HG03457 (cell line): ENCODE measurements at regions not wholly inside any gene's neighbourhood (a gene's known extent, or its start where the extent isn't known, plus 50 kb on each side); places are given as distances from the start of the nearest gene placed in this dataset.
"Not testable (repeated sequence)": the region's sequence is repeated elsewhere in the genome, so short reads cannot be mapped to it uniquely, and the experiment has no call there.

ENCODE experiments used
- ATAC-seq: cut with Tn5 transposase; IDR thresholded peaks from one replicate; pipeline ENCODE4 v1.9.1; 2021; ENCODE audit warnings: moderate number of reproducible peaks; ENCODE audit not compliant: unreplicated experiment

DNA sequence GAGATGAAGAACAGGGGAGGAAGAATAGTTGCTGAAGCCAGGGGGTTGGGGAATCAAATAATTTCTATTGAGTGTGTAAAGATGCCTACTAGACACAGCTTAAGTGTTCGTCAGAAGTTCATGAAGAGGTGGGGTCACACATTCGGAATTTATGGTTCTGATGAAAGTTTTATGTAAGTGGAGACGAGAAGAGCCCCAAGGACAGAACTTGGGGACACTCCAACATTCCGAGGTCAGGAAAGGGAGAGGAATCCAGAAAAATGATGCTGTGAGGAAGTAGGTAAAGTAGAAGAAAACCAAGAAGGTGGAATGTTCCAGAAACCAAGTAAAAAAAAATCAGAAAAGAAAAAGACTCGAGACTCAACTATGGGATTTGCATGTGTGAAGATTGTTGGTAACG is 272.5 kb downstream of the SIPA1L2 start:
- no peak for ATAC-seq

DNA sequence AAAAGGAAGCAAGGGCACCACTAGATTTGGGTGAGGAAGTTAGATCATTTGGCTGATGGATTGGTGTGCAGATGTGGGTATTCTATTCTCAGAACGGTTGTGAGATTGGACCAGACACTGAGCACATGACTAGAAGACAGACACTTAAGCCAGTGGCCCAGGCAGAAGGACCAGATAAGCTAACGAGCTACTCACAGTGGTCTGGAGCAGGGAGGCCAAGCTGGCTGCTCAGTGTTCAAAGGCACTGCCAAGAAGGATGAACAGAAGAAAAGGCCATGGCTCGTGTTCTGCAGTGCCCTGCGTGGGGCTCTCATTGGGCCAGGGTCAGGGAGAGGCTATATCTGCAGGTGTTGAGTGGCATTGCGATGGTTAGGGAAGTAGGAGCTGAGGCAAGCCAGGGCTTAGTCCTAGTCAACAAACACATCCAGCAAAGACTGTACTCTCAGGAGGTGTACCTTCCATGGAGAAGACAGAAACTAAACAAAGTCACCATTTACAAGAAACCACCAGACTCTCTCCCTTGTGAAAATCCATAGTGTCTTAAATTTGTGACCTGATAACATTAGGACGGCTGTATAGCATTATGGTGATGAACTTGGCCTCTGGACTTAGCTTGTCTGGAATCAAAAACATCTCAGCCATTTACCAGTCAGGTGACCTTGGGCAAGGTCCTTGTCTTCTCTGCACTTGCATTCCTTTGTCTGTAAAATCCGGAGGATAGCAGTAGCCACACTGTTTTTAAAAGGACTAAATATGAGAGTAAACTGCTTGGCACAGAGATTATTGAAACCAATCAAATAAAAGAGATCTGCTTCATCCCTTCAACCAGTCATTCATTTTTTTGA is 274.5 kb downstream of the SIPA1L2 start:
- ATAC-seq, result no peak

DNA sequence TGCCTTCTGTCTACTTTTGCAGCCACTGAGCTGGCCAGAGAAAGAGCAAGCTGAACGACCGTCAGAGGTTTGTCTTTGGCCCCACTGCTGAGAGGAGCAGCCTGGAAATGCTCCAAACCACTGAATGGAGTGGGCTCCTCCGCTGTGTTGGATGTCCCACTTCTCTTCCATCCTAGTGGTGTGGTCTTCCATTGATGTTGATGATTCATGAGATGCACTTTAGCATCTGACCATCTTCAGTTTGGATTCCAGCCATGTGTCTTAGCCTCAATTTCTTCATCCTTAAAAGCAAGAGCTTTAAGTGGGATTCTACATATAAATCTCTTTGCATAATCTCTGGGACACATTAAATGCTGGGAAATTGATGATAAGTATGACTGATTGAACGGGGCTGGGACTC is 276.9 kb downstream of the SIPA1L2 start:
- ATAC-seq, result no peak

DNA sequence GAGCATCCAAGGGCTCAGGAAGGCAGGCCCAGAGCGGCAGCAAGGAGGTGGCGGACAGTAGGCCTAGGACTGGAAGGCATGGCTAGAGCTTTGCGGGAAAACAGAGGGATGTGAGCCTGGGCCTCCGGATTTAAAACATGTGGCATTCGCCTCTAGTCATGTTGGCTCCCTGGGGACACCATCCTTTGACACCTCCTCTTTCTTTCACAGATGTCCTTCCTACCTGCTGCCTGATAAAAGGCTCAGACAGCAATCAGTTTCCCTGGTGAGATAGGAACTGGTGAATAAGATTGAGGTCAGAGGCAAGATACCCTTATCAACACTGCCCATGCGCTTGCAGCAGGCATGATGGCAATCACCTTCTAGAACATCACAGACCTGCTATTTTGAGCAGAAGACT is 277.6 kb downstream of the SIPA1L2 start:
- no peak for ATAC-seq

DNA sequence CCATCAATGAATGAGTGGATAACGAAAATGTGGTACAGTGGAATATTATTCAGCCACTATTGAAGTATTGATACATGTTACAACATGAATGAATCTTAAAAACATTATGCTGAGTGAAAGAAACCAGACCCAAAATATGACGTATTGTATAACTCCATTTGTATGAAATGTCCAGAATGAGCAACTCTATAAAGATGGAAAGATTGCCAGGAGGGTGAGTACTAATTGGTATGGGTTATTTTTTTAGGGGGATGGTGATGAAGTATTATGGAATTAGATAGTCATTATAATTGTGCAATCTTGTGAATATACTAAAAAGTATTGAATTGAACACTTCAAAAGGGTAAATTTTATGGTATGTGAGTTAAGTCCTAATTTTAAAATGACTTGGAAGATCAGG is 278.6 kb downstream of the SIPA1L2 start:
- ATAC-seq, result no peak

DNA sequence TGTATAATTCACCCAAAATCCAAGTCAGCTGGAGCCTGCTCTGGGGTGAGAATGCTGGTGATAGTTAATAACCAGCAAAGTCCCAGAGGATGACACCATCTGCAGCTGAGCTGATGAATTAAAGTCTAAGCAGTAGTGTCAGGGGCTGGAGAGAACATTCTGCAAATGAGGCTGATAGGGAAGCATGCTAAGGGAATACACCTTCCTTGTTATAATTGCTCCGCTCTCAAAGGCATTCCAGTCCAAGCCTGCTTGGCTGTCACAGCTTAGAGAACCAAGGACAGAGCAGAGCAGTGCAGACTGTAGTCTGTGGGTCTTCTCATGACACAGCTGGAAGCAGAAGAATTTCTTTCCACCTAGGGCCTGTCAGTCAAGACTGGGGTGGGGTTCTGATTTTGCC is 283.1 kb downstream of the SIPA1L2 start:
- no peak for ATAC-seq

DNA sequence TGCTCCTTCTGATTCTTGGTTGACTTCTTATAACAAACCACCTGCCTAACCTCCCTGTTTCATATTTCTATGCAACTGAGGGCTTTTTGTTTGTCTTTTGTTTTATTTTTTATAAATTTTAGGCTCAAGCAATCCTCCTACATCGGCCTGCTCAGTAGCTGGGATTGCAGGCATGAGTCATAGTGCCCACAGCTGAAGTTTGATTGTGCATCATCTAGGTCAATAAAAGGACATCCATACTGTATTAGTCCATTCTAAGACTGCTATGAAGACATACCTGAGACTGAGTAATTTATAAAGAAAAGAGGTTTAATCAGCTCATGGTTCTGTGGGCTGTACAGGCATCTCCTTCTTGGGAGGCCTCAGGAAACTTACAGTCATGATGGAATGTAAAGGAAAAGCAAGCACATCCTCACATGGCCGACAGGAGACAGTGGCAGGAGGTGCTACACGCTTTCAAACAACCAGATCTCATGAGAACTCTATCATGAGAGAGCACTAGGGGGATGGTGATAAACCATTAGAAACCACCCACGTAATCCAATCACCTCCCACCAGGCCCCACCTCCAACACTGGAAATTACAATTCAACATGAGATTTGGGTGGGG is 285.0 kb downstream of the SIPA1L2 start:
- ATAC-seq, result no peak

DNA sequence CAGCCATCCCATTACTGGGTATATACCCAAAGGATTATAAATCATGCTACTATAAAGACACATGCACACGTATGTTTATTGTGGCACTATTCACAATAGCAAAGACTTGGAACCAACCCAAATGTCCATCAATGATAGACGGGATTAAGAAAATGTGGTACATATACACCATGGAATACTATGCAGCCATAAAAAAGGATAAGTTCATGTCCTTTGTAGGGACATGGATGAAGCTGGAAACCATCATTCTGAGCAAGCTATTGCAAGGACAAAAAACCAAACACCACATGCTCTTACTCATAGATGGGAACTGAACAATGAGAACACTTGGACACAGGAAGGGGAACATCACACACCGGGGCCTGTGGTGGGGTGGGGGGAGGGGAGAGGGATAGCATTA is 285.7 kb downstream of the SIPA1L2 start:
- not testable (repeated sequence) for ATAC-seq

DNA sequence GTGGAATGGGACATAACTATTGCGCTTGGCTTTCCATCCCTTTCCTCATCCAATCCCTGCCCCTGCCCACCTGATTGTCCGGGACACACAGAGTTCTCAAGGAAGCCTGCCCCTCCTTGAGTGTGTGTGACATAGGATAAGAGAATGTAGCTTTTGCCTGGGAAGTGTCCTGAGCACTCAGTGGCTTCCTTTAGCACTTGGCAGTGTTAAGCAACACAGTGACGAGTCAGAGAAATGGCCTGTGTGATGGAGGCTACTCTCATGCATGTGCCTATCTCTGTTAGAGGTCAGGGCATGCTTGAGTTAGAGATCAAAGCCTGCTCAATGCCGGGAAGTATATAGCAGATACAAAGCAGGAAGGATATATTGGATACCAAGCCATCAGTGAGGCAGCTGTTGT is 289.5 kb downstream of the SIPA1L2 start:
- ATAC-seq, result no peak

DNA sequence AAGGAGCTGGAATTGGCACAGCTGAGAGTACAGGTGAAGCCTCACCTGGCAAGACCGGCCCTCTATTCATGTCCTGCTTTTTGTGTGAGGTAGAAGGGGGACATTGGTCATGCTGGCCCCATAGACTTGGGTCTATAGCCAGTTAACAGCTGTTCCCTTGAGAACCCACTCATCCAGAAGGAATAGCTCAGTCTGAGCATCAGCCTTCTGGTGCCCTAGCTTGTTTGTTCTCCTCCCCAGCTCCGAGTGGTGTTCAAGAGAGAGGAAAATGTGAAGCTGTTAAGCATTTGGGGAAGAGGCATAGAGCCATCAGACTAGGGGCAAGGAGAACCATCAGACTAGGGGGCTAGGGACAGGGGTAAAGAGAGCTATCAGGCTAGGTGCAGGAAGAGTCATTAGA is 290.9 kb downstream of the SIPA1L2 start:
- no peak for ATAC-seq

DNA sequence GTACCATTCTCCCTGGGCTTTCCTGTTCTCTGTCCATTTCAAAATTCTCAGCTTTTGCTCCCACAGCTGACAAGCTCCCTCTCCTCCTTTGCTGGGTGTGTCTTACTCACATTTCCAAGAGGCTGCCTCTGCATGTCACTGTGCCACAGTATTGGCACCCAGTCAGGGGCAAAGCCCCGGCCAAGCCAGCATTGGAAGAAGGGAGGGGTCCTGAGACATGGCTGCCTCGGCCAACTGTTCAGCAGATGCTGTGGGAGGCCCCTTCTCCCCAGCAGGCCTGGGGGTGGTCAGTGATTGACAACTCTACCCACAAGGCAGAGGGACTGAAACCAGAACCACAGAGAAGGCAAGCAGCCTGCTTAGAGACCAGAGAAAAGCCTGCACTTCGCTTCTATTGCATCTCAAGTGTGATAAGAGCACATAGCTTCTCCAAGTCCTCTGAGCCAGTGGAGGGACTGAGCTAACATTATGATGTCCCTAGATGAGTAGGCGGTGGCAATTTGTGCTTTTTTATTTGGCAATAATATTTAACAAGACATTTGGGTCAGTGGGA is 294.1 kb downstream of the SIPA1L2 start:
- no peak for ATAC-seq

DNA sequence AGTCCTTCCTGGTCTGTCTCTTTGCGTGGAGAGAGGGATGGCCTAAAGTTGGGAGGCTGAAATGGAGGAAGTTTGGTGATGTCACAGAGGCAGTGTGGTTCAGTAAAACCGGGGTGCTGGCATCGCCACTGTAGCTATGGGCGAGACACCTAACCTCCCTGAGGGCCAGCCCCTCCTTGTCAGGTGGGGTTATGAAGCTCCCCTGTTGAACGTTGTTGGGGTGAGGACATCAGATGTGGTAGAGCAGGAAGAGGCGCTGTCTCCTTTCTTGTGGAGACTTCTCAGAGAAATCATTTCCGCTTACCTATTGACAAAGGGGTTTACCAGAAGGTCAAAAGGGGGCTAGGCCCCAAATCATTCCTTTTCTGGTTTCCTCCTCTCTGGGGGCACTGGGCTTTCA is 294.7 kb downstream of the SIPA1L2 start:
- ATAC-seq, result no peak

DNA sequence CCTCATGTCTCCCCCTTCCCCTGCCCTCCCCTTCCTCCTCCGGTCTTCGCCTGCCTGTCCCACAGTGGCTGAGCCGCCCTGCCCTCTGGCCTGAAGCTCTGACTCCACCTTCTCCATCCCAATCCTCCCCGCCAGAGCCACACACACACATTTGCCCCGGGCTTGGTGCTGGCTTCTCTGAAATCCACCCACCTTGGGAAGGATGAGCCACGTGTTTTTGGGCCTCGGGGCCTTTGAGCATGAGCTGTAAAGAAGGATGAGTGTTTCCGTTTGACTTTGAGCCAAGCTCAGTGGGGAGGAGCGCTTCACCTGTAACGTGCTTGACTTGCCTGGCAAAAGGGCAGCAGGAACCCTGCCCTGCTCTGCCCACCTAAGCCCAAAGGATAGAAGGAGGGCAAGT is 295.1 kb downstream of the SIPA1L2 start:
- no peak for ATAC-seq

DNA sequence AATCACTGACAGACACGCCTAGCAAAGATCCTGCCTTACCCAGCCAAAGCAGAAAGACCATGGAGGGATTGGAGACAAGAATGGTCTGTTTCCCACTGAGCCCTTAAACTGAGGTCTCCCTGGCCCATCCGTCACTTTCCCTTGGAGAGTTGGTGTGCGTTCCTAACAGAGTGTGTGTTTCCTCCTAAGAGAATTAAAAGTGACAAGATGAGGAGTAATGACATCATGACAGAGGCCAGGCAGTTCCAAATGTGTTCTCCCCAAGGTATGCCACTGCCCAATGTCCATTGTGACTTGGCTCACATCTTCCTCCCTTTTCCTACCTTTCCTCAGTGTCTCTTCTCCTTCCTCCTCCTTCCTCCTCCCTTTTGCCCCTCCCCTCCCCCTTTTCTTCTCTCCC is 295.7 kb downstream of the SIPA1L2 start:
- no peak for ATAC-seq

DNA sequence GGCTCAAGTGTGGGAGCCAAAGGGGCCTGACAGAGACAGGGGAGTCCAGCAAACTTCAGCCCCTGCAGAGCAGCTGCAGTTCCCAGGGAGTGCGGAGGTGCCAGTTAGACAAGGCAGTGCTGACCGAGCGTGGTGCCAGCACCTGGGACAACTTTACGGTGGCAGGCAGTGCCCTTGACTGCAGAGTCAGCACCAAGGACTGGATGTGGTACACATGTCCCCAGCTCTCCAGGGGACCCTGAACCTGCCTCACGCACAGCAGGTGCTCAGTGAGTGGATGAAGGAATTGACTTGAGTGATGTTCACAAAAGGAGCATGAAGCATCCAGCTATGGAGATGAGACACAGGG is 296.5 kb downstream of the SIPA1L2 start:
- ATAC-seq, result no peak

DNA sequence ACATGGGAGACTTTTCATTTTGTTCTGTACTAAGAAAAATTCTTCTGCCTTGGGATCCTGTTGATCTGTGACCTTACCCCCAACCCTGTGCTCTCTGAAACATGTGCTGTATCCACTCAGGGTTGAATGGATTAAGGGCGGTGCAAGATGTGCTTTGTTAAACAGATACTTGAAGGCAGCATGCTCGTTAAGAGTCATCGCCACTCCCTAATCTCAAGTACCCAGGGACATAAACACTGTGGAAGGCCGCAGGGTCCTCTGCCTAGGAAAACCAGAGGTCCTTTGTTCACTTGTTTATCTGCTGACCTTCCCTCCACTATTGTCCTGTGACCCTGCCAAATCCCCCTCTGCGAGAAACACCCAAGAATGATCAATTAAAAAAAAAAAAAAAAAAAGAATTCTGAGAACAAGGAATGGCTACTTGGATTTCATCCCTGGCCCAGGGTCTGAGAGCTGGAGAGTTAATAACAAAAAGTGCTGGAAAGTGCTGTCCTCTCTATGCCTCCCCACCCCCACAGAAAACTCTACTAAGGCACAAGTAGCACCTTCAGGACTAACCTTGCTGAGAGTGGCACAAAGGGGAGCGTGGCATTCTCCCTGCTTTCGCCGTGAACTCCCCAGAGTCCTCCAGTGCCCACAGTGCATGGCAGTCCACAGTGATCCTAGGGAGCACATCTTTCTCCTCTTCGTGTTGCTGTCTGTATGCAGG is 297.1 kb downstream of the SIPA1L2 start:
- ATAC-seq, result not testable (repeated sequence)

DNA sequence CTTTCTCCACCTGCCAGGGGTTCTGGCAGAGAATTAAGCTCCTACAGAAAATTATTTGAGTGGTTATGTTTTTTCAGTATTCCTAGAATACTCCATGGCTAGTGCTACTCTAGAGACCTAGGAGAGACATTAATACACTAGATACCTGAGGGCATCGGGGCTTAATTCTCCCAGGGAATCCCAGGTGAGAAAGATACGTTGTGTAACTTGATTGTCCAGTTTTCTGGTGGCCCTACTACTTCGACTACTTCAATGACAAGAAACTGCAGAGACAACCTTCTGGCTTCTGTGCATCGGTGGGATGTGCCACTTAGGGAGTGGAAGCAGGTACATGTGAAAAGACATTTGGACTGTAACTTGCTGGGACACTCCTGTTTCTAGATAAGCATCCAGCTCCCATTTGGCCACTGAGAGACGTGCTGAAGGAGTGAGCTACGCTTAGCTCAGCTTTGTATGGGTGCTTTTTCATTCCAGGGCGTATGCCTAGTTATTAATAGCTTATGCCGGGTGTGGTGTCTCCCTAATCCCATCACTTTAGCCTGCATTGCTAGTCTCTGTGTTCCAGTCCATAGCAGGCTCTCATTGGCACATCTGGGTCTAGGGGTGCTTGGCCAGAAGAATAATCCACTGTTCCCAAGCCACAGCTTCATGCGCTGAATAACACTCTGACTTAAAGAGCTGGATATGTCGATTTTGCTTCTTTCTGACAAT is 300.7 kb downstream of the SIPA1L2 start:
- no peak for ATAC-seq

DNA sequence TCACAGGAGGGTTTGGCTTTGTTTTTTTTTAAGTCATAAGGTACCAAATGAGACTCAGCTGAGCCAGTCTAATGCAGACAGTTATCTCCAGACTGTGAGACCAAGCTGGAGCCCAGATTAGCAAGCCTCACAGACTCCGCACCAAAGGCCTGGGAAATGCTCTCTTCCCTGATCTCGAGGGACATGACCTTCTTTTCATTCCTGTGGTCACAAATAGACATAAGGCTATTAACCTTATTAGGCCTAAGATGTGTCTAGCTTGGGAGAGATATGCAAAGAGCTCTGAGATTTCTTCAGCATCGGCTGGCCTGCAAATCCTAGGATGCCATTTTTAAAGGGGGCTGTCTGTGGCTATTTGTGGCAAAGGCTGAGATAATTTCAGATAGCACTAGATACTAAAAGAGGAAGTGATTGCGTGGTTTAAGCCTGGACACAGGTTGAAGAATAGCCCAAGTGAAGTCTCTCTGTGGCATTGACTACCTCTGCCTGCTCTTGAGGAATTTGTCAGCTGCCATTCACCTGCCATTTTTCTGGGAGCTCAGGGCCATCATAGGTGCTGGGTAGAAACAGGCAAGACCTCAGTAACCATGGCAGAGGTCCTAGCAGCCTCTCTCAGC is 301.3 kb downstream of the SIPA1L2 start:
- no peak for ATAC-seq

DNA sequence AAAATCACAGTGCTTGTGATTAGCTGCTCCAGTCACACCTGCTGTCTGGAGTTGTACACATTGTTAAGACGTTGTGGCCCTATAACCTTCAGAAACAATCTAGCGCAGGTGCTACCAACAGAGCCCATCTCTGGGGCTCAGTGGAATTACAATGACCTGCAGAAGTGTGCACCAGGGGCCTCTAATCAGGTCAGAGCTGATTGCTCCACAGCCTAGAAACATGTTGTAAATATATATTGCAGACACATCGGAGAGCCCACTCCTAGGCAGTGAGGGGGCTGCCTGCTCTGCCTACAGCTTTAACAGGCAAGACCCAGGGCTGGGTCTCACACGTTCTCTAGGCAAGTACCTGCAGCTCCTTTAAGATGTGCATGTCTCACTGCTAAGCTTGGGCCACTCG is 302.0 kb downstream of the SIPA1L2 start:
- no peak for ATAC-seq

DNA sequence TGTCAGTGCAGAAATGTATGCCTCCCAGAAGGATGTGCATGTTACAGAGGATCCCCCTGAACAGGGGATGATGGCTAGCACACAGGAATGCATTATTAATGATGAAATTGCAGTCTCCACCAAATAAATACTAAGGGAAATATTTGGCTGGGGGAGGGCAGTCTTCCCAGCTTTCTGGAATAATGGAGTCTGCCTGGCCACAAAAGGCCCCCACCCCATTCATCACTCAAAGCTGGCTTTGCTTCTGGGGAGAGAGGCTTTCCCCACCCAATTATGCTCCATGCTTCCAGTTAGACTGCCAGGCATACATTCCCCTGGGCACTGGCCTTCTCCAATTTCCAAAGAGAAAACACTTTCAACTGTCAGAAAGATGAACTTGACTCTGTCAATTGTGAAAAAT is 302.7 kb downstream of the SIPA1L2 start:
- no peak for ATAC-seq
